ENCODE measurements at regions not wholly inside any gene's neighbourhood (a gene's known extent, or its start where the extent isn't known, plus 50 kb on each side); places are given as distances from the start of the nearest gene placed in this dataset.
A peak's percentile ranks its signal among the peaks of the same experiment; 100 is the strongest.
"Not testable (repeated sequence)": the region's sequence is repeated elsewhere in the genome, so short reads cannot be mapped to it uniquely, and the experiment has no call there.

GRCh38 chrX:40864972-40865371 lies 129.6 kb upstream of the MED14 start:
- no peaks in the 10 kb centered on the region for H3K36me3 ChIP-seq
- H3K4me1 ChIP-seq: peaks cover 0 to 13% of the 10 kb centered on the region in 2 donors
- H3K4me3 ChIP-seq: no peak overlapping the region
- no peak for TF ChIP-seq CTCF (IDR thresholded peaks at IDR 0.05)
- no peaks in the 10 kb centered on the region for H3K27me3 ChIP-seq
- no peaks in the 10 kb centered on the region for H3K9me3 ChIP-seq
- peak overlapping the region in 1 of 2 donors; percentile 69 for H3K27ac ChIP-seq
- DNase-seq (ENCODE audit: low spot score): no peak

GRCh38 chrX:40866893-40867292 lies 131.6 kb upstream of the MED14 start:
- TF ChIP-seq CTCF (IDR thresholded peaks at IDR 0.05): no peak
- H3K4me1 ChIP-seq: peaks cover 0 to 13% of the 10 kb centered on the region in 2 donors
- H3K36me3 ChIP-seq: no peaks in the 10 kb centered on the region
- DNase-seq (ENCODE audit: low spot score): no peak
- peak overlapping the region; percentile 61 to 69 for H3K27ac ChIP-seq
- no peaks in the 10 kb centered on the region for H3K9me3 ChIP-seq
- H3K4me3 ChIP-seq: no peak overlapping the region
- H3K27me3 ChIP-seq: no peaks in the 10 kb centered on the region

GRCh38 chrX:40867352-40867751 lies 132.0 kb upstream of the MED14 start:
- DNase-seq (ENCODE audit: low spot score): no peak
- peak overlapping the region; percentile 61 to 69 for H3K27ac ChIP-seq
- H3K9me3 ChIP-seq: no peaks in the 10 kb centered on the region
- no peaks in the 10 kb centered on the region for H3K36me3 ChIP-seq
- peaks cover 0 to 13% of the 10 kb centered on the region in 2 donors for H3K4me1 ChIP-seq
- H3K4me3 ChIP-seq: no peak overlapping the region
- TF ChIP-seq CTCF (IDR thresholded peaks at IDR 0.05): no peak
- no peaks in the 10 kb centered on the region for H3K27me3 ChIP-seq

GRCh38 chrX:40868868-40869267 lies 133.5 kb upstream of the MED14 start:
- peaks cover 0 to 13% of the 10 kb centered on the region in 2 donors for H3K4me1 ChIP-seq
- H3K27ac ChIP-seq: no peak overlapping the region
- no peaks in the 10 kb centered on the region for H3K36me3 ChIP-seq
- H3K27me3 ChIP-seq: no peaks in the 10 kb centered on the region
- no peak for TF ChIP-seq CTCF (IDR thresholded peaks at IDR 0.05)
- DNase-seq (ENCODE audit: low spot score): no peak
- no peak overlapping the region for H3K4me3 ChIP-seq
- H3K9me3 ChIP-seq: no peaks in the 10 kb centered on the region

GRCh38 chrX:40870982-40871381 lies 135.6 kb upstream of the MED14 start:
- not testable (repeated sequence) for H3K36me3 ChIP-seq; H3K27me3 ChIP-seq; H3K4me1 ChIP-seq; H3K9me3 ChIP-seq; H3K4me3 ChIP-seq; H3K27ac ChIP-seq; DNase-seq (ENCODE audit: low spot score)

- no peak overlapping the region for H3K4me3 ChIP-seq
- no peak for TF ChIP-seq CTCF (IDR thresholded peaks at IDR 0.05)
These were observed 136.2 kb upstream of the MED14 start for GRCh38 chrX:40871385-40872082.

More at GRCh38 chrX:40871385-40872082, 136.2 kb upstream of the MED14 start:
- no peak for DNase-seq (ENCODE audit: low spot score)
- no peaks in the 10 kb centered on the region for H3K27me3 ChIP-seq
- H3K27ac ChIP-seq: no peak overlapping the region
- H3K4me1 ChIP-seq: peaks cover 0 to 7% of the 10 kb centered on the region in 2 donors
- H3K36me3 ChIP-seq: no peaks in the 10 kb centered on the region
- no peaks in the 10 kb centered on the region for H3K9me3 ChIP-seq
